ENCODE measurements at regions not wholly inside any gene's neighbourhood (a gene's known extent, or its start where the extent isn't known, plus 50 kb on each side); places are given as distances from the start of the nearest gene placed in this dataset.
"Not testable (repeated sequence)": the region's sequence is repeated elsewhere in the genome, so short reads cannot be mapped to it uniquely, and the experiment has no call there.

GRCh38 chr3:79954756-79955155 is 187.0 kb upstream of the ROBO1 start:
- H3K27me3 ChIP-seq (ENCODE audit: insufficient read depth, low read depth, severe bottlenecking): no peaks in the 10 kb centered on the region
- no peaks in the 10 kb centered on the region for H3K36me3 ChIP-seq
- TF ChIP-seq CTCF (IDR thresholded peaks at IDR 0.05; ENCODE audit: low read depth, low read length): no peak
- no peak overlapping the region for H3K27ac ChIP-seq
- DNase-seq: no peak
- no peak overlapping the region for H3K4me3 ChIP-seq (ENCODE audit: low read depth, low read length)
- H3K9me3 ChIP-seq (ENCODE audit: severe bottlenecking): no peaks in the 10 kb centered on the region

GRCh38 chr3:79953591-79954101 is 185.8 kb upstream of the ROBO1 start:
- DNase-seq: no peak
- H3K36me3 ChIP-seq: no peaks in the 10 kb centered on the region

GRCh38 chr3:79951426-79951825 is 183.6 kb upstream of the ROBO1 start:
- not testable (repeated sequence) for H3K9me3 ChIP-seq (ENCODE audit: severe bottlenecking); H3K4me3 ChIP-seq (ENCODE audit: low read depth, low read length); H3K36me3 ChIP-seq; H3K27ac ChIP-seq; H3K27me3 ChIP-seq (ENCODE audit: insufficient read depth, low read depth, severe bottlenecking); DNase-seq

More at GRCh38 chr3:79953591-79954101, 185.8 kb upstream of the ROBO1 start:
- no peaks in the 10 kb centered on the region for H3K9me3 ChIP-seq (ENCODE audit: severe bottlenecking)
- no peak for TF ChIP-seq CTCF (IDR thresholded peaks at IDR 0.05; ENCODE audit: low read depth, low read length)
- no peak overlapping the region for H3K4me3 ChIP-seq (ENCODE audit: low read depth, low read length)
- H3K27ac ChIP-seq: no peak overlapping the region
- no peaks in the 10 kb centered on the region for H3K27me3 ChIP-seq (ENCODE audit: insufficient read depth, low read depth, severe bottlenecking)

- H3K9me3 ChIP-seq (ENCODE audit: severe bottlenecking): no peaks in the 10 kb centered on the region
- H3K27ac ChIP-seq: no peak overlapping the region
- H3K4me3 ChIP-seq (ENCODE audit: low read depth, low read length): no peak overlapping the region
- TF ChIP-seq CTCF (IDR thresholded peaks at IDR 0.05; ENCODE audit: low read depth, low read length): no peak
- H3K36me3 ChIP-seq: no peaks in the 10 kb centered on the region
- no peak for DNase-seq
- no peaks in the 10 kb centered on the region for H3K27me3 ChIP-seq (ENCODE audit: insufficient read depth, low read depth, severe bottlenecking)
These were observed 180.2 kb upstream of the ROBO1 start for GRCh38 chr3:79947957-79948356.

GRCh38 chr3:79947469-79947868 is 179.7 kb upstream of the ROBO1 start:
- no peaks in the 10 kb centered on the region for H3K36me3 ChIP-seq
- H3K27ac ChIP-seq: no peak overlapping the region
- no peak for DNase-seq
- H3K4me3 ChIP-seq (ENCODE audit: low read depth, low read length): no peak overlapping the region
- no peak for TF ChIP-seq CTCF (IDR thresholded peaks at IDR 0.05; ENCODE audit: low read depth, low read length)
- no peaks in the 10 kb centered on the region for H3K9me3 ChIP-seq (ENCODE audit: severe bottlenecking)
- no peaks in the 10 kb centered on the region for H3K27me3 ChIP-seq (ENCODE audit: insufficient read depth, low read depth, severe bottlenecking)

GRCh38 chr3:79937567-79937966 is 169.8 kb upstream of the ROBO1 start:
- Histone ChIP-seq H3K4me3 (ENCODE audit: low read depth, low read length) (no peak overlapping the region), H3K27ac (no peak overlapping the region), H3K36me3 (no peaks in the 10 kb centered on the region), H3K9me3 (ENCODE audit: severe bottlenecking) (peaks cover 1% of the 10 kb centered on the region), H3K27me3 (ENCODE audit: insufficient read depth, low read depth, severe bottlenecking) (no peaks in the 10 kb centered on the region)
- no peak for TF ChIP-seq CTCF (IDR thresholded peaks at IDR 0.05; ENCODE audit: low read depth, low read length)
- no peak for DNase-seq
